Osteocyte (in vitro differentiated cells): ENCODE measurements at regions not wholly inside any gene's neighbourhood (a gene's known extent, or its start where the extent isn't known, plus 50 kb on each side); places are given as distances from the start of the nearest gene placed in this dataset.
A peak's percentile ranks its signal among the peaks of the same experiment; 100 is the strongest.

Source experiments
- DNase-seq: peaks from one replicate; pipeline ENCODE4 v3.0.0; 2021; ENCODE audit warnings: mixed read lengths; ENCODE audit not compliant: unreplicated experiment; ENCODE audit errors: extremely low spot score
- H3K27ac Mint-ChIP-seq: one replicate; pipeline ENCODE4 v1.8.0; 2021; ENCODE audit warnings: mild to moderate bottlenecking, mixed read lengths; ENCODE audit not compliant: unreplicated experiment
- H3K27me3 Mint-ChIP-seq: one replicate; pipeline ENCODE4 v1.8.0; 2021; ENCODE audit warnings: mixed read lengths; ENCODE audit not compliant: unreplicated experiment
- H3K36me3 Mint-ChIP-seq: one replicate; pipeline ENCODE4 v1.8.0; 2021; ENCODE audit warnings: mixed read lengths; ENCODE audit not compliant: unreplicated experiment
- H3K4me1 Mint-ChIP-seq: one replicate; pipeline ENCODE4 v1.8.0; 2021; ENCODE audit warnings: mixed read lengths; ENCODE audit not compliant: unreplicated experiment
- H3K4me3 Mint-ChIP-seq: one replicate; pipeline ENCODE4 v1.8.0; 2021; ENCODE audit warnings: mild to moderate bottlenecking, moderate library complexity, mixed read lengths; ENCODE audit not compliant: unreplicated experiment
- H3K9me3 Mint-ChIP-seq: one replicate; pipeline ENCODE4 v1.8.0; 2021; ENCODE audit warnings: mixed read lengths; ENCODE audit not compliant: unreplicated experiment
- TF ChIP-seq, protein P1 (sequence below): fragments of 200-600 bp; sonication (generic); IDR thresholded peaks from 2 replicates; pipeline ENCODE4 v1.5.0; 2021; ENCODE audit warnings: antibody characterized with exemption, mild to moderate bottlenecking, moderate library complexity

DNA sequence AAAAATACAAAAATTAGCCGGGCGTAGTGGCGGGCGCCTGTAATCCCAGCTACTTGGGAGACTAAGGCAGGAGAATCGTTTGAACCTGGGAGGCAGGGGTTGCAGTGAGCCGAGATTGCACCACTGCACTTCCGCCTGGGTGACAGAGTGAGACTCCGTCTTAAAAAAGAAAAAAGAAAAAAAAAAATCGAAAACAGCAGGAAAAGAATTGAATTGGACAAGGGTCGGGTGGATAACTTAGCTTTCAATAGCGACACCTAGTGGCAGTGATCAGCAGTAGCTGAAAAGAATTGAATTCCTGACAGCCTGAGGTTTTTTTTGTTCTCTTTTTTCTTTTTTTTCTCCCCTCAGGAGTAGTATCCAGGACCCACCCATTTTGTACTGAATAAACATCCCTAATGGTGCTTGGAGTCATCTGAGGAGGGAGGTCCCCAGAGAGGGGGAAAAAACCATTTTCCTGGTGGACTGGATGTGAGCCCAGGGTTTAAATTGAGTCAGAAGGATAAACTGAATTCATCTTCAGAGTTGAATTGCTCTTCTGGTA is 55.1 kb downstream of the CYCS start:
- H3K36me3 Mint-ChIP-seq = no peaks in the 10 kb centered on the region
- H3K27ac Mint-ChIP-seq = no peak overlapping the region
- no peak for DNase-seq
- peaks cover 8% of the 10 kb centered on the region for H3K4me1 Mint-ChIP-seq
- H3K9me3 Mint-ChIP-seq = no peaks in the 10 kb centered on the region
- H3K27me3 Mint-ChIP-seq = peaks cover 8% of the 10 kb centered on the region
- no peak overlapping the region for H3K4me3 Mint-ChIP-seq
- TF ChIP-seq, protein P1, sequence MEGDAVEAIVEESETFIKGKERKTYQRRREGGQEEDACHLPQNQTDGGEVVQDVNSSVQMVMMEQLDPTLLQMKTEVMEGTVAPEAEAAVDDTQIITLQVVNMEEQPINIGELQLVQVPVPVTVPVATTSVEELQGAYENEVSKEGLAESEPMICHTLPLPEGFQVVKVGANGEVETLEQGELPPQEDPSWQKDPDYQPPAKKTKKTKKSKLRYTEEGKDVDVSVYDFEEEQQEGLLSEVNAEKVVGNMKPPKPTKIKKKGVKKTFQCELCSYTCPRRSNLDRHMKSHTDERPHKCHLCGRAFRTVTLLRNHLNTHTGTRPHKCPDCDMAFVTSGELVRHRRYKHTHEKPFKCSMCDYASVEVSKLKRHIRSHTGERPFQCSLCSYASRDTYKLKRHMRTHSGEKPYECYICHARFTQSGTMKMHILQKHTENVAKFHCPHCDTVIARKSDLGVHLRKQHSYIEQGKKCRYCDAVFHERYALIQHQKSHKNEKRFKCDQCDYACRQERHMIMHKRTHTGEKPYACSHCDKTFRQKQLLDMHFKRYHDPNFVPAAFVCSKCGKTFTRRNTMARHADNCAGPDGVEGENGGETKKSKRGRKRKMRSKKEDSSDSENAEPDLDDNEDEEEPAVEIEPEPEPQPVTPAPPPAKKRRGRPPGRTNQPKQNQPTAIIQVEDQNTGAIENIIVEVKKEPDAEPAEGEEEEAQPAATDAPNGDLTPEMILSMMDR = peak; percentile 89

DNA sequence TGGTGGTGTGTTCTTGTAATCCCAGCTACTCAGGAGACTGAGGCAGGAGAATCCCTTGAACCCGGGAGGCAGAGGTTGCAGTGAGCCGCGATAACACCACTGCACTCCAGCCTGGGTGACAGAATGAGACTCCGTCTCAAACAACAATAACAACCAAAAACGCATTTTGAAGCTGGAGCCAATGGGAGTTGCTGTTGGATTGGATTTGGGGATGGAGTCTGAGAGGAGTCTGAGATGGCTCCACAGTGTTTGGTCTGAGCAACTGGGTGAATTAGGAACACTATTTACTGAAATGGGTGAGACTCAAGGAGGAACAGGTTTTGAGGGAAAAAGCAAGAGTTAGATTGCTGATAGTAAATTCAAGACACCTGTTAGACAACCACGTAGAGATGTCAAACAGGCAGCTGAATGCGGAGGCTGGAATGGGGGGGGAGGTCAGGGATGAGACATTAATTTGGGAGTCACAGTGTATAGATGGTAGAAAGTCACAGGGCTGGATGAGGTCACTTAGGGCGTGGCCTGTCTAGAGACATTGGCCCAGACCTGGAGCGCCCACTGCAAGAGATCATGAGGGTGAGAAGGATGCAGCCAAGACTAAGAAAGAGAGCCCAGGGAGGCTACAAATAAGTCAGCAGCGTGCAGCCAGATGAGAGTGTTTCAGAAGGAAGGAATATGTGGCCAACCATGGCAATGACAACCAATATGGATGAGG is 56.4 kb downstream of the CYCS start:
- Mint-ChIP-seq H3K27me3 (peaks cover 8% of the 10 kb centered on the region), H3K4me1 (peaks cover 8% of the 10 kb centered on the region), H3K36me3 (no peaks in the 10 kb centered on the region), H3K4me3 (no peak overlapping the region), H3K9me3 (no peaks in the 10 kb centered on the region), H3K27ac (no peak overlapping the region)
- DNase-seq = no peak
- TF ChIP-seq, protein P1 = no peak

DNA sequence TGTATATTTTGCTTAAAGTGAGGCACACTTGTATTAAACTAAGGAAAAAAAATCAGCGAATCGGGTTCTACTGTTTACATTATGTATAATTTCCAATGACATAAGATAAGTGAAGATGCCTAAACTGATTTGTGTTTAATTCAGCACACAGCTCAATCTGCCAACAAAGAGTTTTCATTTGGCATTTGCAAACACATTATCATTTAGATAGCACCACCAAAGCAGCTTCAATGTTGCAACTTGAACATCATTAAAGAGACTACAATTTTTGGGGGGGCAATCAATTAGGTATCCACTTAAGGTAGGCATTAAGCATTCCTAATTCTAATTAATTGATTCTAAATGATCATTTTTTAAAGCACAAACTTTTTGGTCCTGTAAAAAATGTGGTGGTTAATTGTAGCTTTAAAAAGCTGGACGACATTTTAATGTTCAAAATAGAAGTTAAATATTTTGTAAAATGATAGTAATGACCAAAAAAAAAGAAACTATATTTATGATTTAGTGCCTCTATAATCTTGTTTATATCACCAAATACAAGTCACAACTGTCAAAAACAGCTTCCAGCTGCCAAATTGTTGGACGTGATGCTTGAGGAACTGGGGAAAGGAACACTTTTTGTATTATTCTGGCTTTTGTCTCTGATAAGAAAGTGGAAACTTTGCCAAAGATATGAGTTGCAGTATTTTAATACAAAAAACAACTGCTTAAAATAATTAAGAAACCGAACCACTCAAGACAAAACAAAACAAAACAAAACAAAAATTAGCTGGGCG is 57.1 kb downstream of the CYCS start:
- no peak for DNase-seq
- no peak overlapping the region for H3K27ac Mint-ChIP-seq

DNA sequence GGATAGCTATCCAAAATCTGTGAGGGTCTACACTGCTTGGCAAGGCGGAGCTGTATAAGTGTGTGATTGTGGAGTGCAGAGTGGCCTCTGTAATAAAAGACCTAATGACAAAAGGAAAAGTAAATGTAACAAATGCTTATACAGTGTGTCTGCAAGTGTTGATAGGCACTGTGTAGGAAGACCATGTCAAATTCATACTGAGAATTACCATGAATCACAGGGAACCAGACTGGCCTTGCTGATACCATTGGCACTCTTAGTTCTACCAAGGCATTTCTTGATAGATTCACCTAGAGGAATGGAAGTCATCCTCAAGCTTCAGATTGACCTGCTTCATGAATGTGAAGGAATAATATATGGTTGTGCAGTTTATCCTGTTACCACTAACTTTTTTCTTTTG is 58.8 kb downstream of the CYCS start:
- H3K4me3 Mint-ChIP-seq = no peak overlapping the region
- TF ChIP-seq, protein P1 = no peak
- H3K27ac Mint-ChIP-seq = no peak overlapping the region
- no peaks in the 10 kb centered on the region for H3K36me3 Mint-ChIP-seq
- DNase-seq = no peak
- no peaks in the 10 kb centered on the region for H3K9me3 Mint-ChIP-seq
- H3K4me1 Mint-ChIP-seq = peaks cover 5% of the 10 kb centered on the region
- peaks cover 5% of the 10 kb centered on the region for H3K27me3 Mint-ChIP-seq

More for the DNA sequence above, 57.1 kb downstream of the CYCS start:
- TF ChIP-seq, protein P1 = no peak
- peaks cover 5% of the 10 kb centered on the region for H3K27me3 Mint-ChIP-seq
- no peak overlapping the region for H3K4me3 Mint-ChIP-seq
- peaks cover 5% of the 10 kb centered on the region for H3K4me1 Mint-ChIP-seq
- no peaks in the 10 kb centered on the region for H3K36me3 Mint-ChIP-seq
- H3K9me3 Mint-ChIP-seq = no peaks in the 10 kb centered on the region

DNA sequence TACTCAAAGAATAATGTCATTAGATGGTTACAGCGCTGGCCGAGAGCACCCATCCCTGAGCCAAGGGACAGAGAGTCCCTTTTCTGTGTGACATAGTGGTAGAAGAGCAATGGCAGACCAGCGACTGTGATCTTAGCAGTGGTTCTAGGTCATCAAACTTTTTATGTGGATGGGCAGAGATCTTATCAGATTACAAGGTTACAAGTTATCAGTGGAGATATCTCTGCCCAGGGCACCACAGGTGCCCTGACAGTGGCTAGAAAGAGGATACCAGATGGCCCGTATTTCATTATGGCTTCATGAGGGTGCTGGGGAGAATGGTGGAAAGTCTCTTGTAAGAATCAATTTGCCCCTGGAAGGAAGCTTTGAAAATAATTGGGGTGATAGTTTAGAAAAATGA is 62.7 kb downstream of the CYCS start:
- no peak for DNase-seq
- no peaks in the 10 kb centered on the region for H3K4me1 Mint-ChIP-seq
- TF ChIP-seq, protein P1 = no peak
- no peaks in the 10 kb centered on the region for H3K9me3 Mint-ChIP-seq
- H3K4me3 Mint-ChIP-seq = no peak overlapping the region
- H3K36me3 Mint-ChIP-seq = no peaks in the 10 kb centered on the region
- H3K27me3 Mint-ChIP-seq = peaks cover 5% of the 10 kb centered on the region
- no peak overlapping the region for H3K27ac Mint-ChIP-seq
